ENCODE measurements at regions not wholly inside any gene's neighbourhood (a gene's known extent, or its start where the extent isn't known, plus 50 kb on each side); places are given as distances from the start of the nearest gene placed in this dataset.

DNA sequence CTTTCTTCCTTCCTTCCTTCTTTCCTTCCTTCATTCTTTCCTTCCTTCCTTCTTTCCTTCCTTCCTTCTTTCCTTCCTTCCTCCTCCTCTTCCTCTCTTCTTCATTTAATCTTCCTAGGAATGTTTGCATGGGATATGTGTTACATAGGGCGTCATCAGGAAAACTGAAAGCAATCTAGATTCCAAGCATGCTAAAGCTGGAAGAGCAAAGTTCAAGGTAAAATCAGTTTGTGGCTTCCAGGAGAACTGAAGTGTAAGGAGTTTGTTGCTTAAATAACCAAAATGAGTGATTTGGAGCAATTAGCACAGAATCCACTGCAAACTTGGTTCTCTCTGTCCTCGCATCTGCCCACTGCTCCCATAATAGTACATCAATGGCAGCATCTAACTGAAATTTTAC is 716.2 kb downstream of the GBE1 start:
- TF ChIP-seq, protein P1, sequence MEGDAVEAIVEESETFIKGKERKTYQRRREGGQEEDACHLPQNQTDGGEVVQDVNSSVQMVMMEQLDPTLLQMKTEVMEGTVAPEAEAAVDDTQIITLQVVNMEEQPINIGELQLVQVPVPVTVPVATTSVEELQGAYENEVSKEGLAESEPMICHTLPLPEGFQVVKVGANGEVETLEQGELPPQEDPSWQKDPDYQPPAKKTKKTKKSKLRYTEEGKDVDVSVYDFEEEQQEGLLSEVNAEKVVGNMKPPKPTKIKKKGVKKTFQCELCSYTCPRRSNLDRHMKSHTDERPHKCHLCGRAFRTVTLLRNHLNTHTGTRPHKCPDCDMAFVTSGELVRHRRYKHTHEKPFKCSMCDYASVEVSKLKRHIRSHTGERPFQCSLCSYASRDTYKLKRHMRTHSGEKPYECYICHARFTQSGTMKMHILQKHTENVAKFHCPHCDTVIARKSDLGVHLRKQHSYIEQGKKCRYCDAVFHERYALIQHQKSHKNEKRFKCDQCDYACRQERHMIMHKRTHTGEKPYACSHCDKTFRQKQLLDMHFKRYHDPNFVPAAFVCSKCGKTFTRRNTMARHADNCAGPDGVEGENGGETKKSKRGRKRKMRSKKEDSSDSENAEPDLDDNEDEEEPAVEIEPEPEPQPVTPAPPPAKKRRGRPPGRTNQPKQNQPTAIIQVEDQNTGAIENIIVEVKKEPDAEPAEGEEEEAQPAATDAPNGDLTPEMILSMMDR (IDR thresholded peaks at IDR 0.05), result no peak
- no peak for TF ChIP-seq POLR2A (IDR thresholded peaks at IDR 0.05)

All from heart left ventricle (tissue), 13 donors.